ENCODE measurements at regions not wholly inside any gene's neighbourhood (a gene's known extent, or its start where the extent isn't known, plus 50 kb on each side); places are given as distances from the start of the nearest gene placed in this dataset.

GRCh38 chr2:15718103-15718943 is 126.7 kb downstream of the DDX1 start (continued):
- TF ChIP-seq REST (IDR thresholded peaks at IDR 0.05) (no peak), HOXB5 (CRISPR knock-in tag; IDR thresholded peaks at IDR 0.05) (no peak), MAFK (IDR thresholded peaks at IDR 0.05; ENCODE audit: partially characterized antibody) (no peak), POLR2AphosphoS2 (conservative IDR thresholded peaks at IDR 0.05; ENCODE audit: low read length) (no peak)

- ATAC-seq (no peak), FAIRE-seq (no peak), DNase-seq (ENCODE audit: low read depth in 1 of 2, low spot score in 1 of 2) (no peak)
- no peak overlapping the region for H3K4me2 ChIP-seq
- H3K27ac ChIP-seq: no peak overlapping the region
- POLR2A ChIA-PET: no interaction called here
- H3K4me3 ChIP-seq: no peak overlapping the region
- H3K4me1 ChIP-seq: no peaks in the 10 kb centered on the region
- CTCF ChIA-PET: interaction anchor here (0.7 to 1.4 kb wide), 2 partner anchors 30 to 82 kb away, joined by 3 read pairs; no protein-coding TSS in a partner anchor
- TF ChIP-seq ATOH8 (CRISPR knock-in tag; IDR thresholded peaks at IDR 0.05; ENCODE audit: low read depth): no peak
- H3K9me3 ChIP-seq: no peaks in the 10 kb centered on the region
- 63% methylated on average over 6 of the region's 6 CpGs for WGBS (ENCODE audit: missing lambda C conversion rate)
These were observed 127.3 kb downstream of the DDX1 start for GRCh38 chr2:15718944-15719323.

- ATAC-seq: no peak
- no peaks in the 10 kb centered on the region for H3K9me3 ChIP-seq
- CTCF ChIA-PET: interaction anchor here (1.0 to 1.4 kb wide), 2 partner anchors 9 to 83 kb away, joined by 3 read pairs; no protein-coding TSS in a partner anchor
- FAIRE-seq: no peak
- H3K4me1 ChIP-seq: no peaks in the 10 kb centered on the region
- no peak for TF ChIP-seq RCOR1 (IDR thresholded peaks at IDR 0.05; ENCODE audit: low read depth, low read length)
- no peak for TF ChIP-seq EHMT2 (IDR thresholded peaks at IDR 0.05; ENCODE audit: low read depth)
- no peak for TF ChIP-seq CHD2 (IDR thresholded peaks at IDR 0.05; ENCODE audit: low read length, partially characterized antibody)
- no peak for TF ChIP-seq CBX2 (IDR thresholded peaks at IDR 0.05; ENCODE audit: borderline replicate concordance, low read depth)
- H3K4me3 ChIP-seq: no peak overlapping the region
- POLR2A ChIA-PET: no interaction called here
- WGBS (ENCODE audit: missing lambda C conversion rate): 65% methylated on average over 8 of the region's 8 CpGs
- no peak overlapping the region for H3K4me2 ChIP-seq
- H3K27ac ChIP-seq: no peak overlapping the region
- DNase-seq (ENCODE audit: low read depth in 1 of 2, low spot score in 1 of 2): no peak
These were observed 128.1 kb downstream of the DDX1 start for GRCh38 chr2:15719566-15720313.

- H3K9me3 ChIP-seq: no peaks in the 10 kb centered on the region
- CTCF ChIA-PET: no interaction called here
- H3K27ac ChIP-seq: no peak overlapping the region
- 68% methylated on average over 9 of the region's 9 CpGs for WGBS (ENCODE audit: missing lambda C conversion rate)
- H3K4me2 ChIP-seq: no peak overlapping the region
- POLR2A ChIA-PET: no interaction called here
- no peaks in the 10 kb centered on the region for H3K4me1 ChIP-seq
- DNase-seq (ENCODE audit: low read depth in 1 of 2, low spot score in 1 of 2) (no peak), ATAC-seq (no peak), FAIRE-seq (no peak)
- no peak overlapping the region for H3K4me3 ChIP-seq
- TF ChIP-seq ZSCAN20 (CRISPR knock-in tag; IDR thresholded peaks at IDR 0.05): no peak
These were observed 129.1 kb downstream of the DDX1 start for GRCh38 chr2:15720561-15721307.

All from A549 (cell line).